Astrocyte (in vitro differentiated cells and primary cell): ENCODE measurements at regions not wholly inside any gene's neighbourhood (a gene's known extent, or its start where the extent isn't known, plus 50 kb on each side); places are given as distances from the start of the nearest gene placed in this dataset.

Experiments
- DNase-seq: peaks from one replicate; pipeline ENCODE4 v3.0.0-alpha.2; 2010; ENCODE audit warnings: low read depth
- FAIRE-seq: peaks from 2 replicates; lab custom pipeline; 2011; peaks lifted over from hg19 to GRCh38; lab: Jason Lieb, UNC
- H2AFZ ChIP-seq: 2 replicates; pipeline ENCODE4 v1.6.0; 2012; ENCODE audit warnings: low read depth, low read length, inconsistent platforms
- H3K27ac ChIP-seq: 2 replicates; pipeline ENCODE4 v1.5.1; 2011; ENCODE audit warnings: low read depth, low read length, inconsistent platforms
- H3K27me3 ChIP-seq: 2 replicates; pipeline ENCODE4 v1.6.0; 2011; ENCODE audit warnings: low read length, inconsistent platforms; ENCODE audit not compliant: insufficient read depth
- H3K36me3 ChIP-seq: 2 replicates; pipeline ENCODE4 v1.5.1; 2011; ENCODE audit warnings: low read length, inconsistent platforms; ENCODE audit not compliant: insufficient read depth
- H3K4me1 ChIP-seq: 2 replicates; pipeline ENCODE4 v1.5.1; 2011; ENCODE audit warnings: low read length, inconsistent platforms; ENCODE audit not compliant: insufficient read depth
- H3K4me2 ChIP-seq: 2 replicates; pipeline ENCODE4 v1.6.0; 2012; ENCODE audit warnings: low read length, inconsistent platforms
- H3K4me3 ChIP-seq: 2 replicates; pipeline ENCODE4 v1.5.1; 2011; ENCODE audit warnings: low read depth, mild to moderate bottlenecking, low read length, inconsistent platforms; ENCODE audit not compliant: insufficient read depth
- H3K79me2 ChIP-seq: 2 replicates; pipeline ENCODE4 v1.6.0; 2012; ENCODE audit warnings: mild to moderate bottlenecking, low read length, inconsistent platforms; ENCODE audit not compliant: insufficient read depth
- H3K9ac ChIP-seq: 2 replicates; pipeline ENCODE4 v1.6.0; 2012; ENCODE audit warnings: mild to moderate bottlenecking, low read length, inconsistent platforms
- H3K9me3 ChIP-seq: 2 replicates; pipeline ENCODE4 v1.5.1; 2012; ENCODE audit warnings: low read depth, mild to moderate bottlenecking, low read length, inconsistent platforms; ENCODE audit not compliant: insufficient read depth
- H4K20me1 ChIP-seq: 2 replicates; pipeline ENCODE4 v1.6.0; 2012; ENCODE audit warnings: low read length, inconsistent platforms; ENCODE audit not compliant: insufficient read depth
- H3K27ac Mint-ChIP-seq: one replicate; pipeline ENCODE4 v1.8.0; 2021; ENCODE audit warnings: mild to moderate bottlenecking, mixed read lengths; ENCODE audit not compliant: unreplicated experiment
- H3K27me3 Mint-ChIP-seq: one replicate; pipeline ENCODE4 v1.8.0; 2021; ENCODE audit warnings: low read depth, mixed read lengths; ENCODE audit not compliant: unreplicated experiment
- H3K36me3 Mint-ChIP-seq: one replicate; pipeline ENCODE4 v1.8.0; 2021; ENCODE audit warnings: low read depth, mixed read lengths; ENCODE audit not compliant: unreplicated experiment
- H3K4me1 Mint-ChIP-seq: one replicate; pipeline ENCODE4 v1.8.0; 2021; ENCODE audit warnings: low read depth, mixed read lengths; ENCODE audit not compliant: unreplicated experiment
- H3K4me3 Mint-ChIP-seq: one replicate; pipeline ENCODE4 v1.8.0; 2021; ENCODE audit warnings: mild to moderate bottlenecking, moderate library complexity, mixed read lengths; ENCODE audit not compliant: unreplicated experiment
- H3K9me3 Mint-ChIP-seq: one replicate; pipeline ENCODE4 v1.8.0; 2021; ENCODE audit warnings: mild to moderate bottlenecking, mixed read lengths; ENCODE audit not compliant: unreplicated experiment
- CTCF ChIP-seq: IDR thresholded peaks from 2 replicates; pipeline ENCODE4 v1.5.1; 2011; ENCODE audit warnings: low read depth, mild to moderate bottlenecking, inconsistent platforms, low read length, moderate library complexity; ENCODE audit not compliant: insufficient read depth
- EZH2 ChIP-seq: IDR thresholded peaks from 2 replicates; pipeline ENCODE4 v1.6.1; 2012; ENCODE audit warnings: mild to moderate bottlenecking, low read length, inconsistent platforms; ENCODE audit not compliant: insufficient read depth

DNA sequence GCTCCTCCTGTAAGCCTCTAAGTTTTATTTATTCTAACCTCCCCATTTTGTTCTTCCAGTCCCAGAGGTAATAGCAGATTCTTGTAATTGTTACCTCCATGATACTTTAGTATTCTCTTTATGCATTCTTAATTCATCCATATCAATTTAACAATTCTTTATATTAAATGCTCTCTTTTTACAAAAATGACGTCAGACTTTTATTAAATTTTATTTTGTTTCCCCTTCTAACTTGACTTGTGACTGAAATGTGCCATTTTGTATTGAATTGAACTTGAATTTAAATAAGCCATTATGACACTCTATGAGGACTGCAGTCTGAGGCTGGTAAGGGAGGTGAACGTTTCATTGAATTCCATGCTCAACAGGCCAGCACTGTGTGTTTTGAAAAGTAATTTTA is 60.0 kb upstream of the NUDT10 start:
- no peak overlapping the region for H3K9ac ChIP-seq
- FAIRE-seq, result no peak
- DNase-seq, result no peak

GRCh38 chrX:51281758-51282318 is 50.8 kb upstream of the NUDT10 start:
- FAIRE-seq, result no peak
- Histone ChIP-seq H3K9ac (no peak overlapping the region), H3K27ac (no peak overlapping the region), H4K20me1 (no peaks in the 10 kb centered on the region), H3K4me1 (no peaks in the 10 kb centered on the region), H3K9me3 (no peaks in the 10 kb centered on the region), H3K4me3 (no peak overlapping the region), H2AFZ (no peak overlapping the region), H3K79me2 (no peaks in the 10 kb centered on the region), H3K27me3 (no peaks in the 10 kb centered on the region), H3K36me3 (no peaks in the 10 kb centered on the region), H3K4me2 (no peak overlapping the region)
- TF ChIP-seq EZH2 (no peak), CTCF (no peak)
- no peaks in the 10 kb centered on the region for H3K36me3 Mint-ChIP-seq
- no peaks in the 10 kb centered on the region for H3K27me3 Mint-ChIP-seq
- H3K4me1 Mint-ChIP-seq, result no peaks in the 10 kb centered on the region
- H3K27ac Mint-ChIP-seq, result no peak overlapping the region
- no peak for DNase-seq
- no peak overlapping the region for H3K4me3 Mint-ChIP-seq
- H3K9me3 Mint-ChIP-seq, result no peaks in the 10 kb centered on the region

More for the DNA sequence above, 60.0 kb upstream of the NUDT10 start:
- H3K9me3 ChIP-seq, result no peaks in the 10 kb centered on the region
- no peak overlapping the region for H3K4me3 Mint-ChIP-seq
- H3K4me1 ChIP-seq, result no peaks in the 10 kb centered on the region
- H3K27me3 ChIP-seq, result no peaks in the 10 kb centered on the region
- H3K9me3 Mint-ChIP-seq, result no peaks in the 10 kb centered on the region
- H3K27me3 Mint-ChIP-seq, result peaks cover 4% of the 10 kb centered on the region
- no peak overlapping the region for H3K4me3 ChIP-seq
- no peaks in the 10 kb centered on the region for H3K36me3 ChIP-seq
- no peaks in the 10 kb centered on the region for H3K36me3 Mint-ChIP-seq
- TF ChIP-seq CTCF, result no peak
- TF ChIP-seq EZH2, result no peak
- no peaks in the 10 kb centered on the region for H4K20me1 ChIP-seq
- H3K4me1 Mint-ChIP-seq, result no peaks in the 10 kb centered on the region
- no peak overlapping the region for H3K4me2 ChIP-seq
- no peak overlapping the region for H2AFZ ChIP-seq
- no peak overlapping the region for H3K27ac Mint-ChIP-seq
- no peaks in the 10 kb centered on the region for H3K79me2 ChIP-seq
- H3K27ac ChIP-seq, result no peak overlapping the region
